ENCODE measurements at regions not wholly inside any gene's neighbourhood (a gene's known extent, or its start where the extent isn't known, plus 50 kb on each side); places are given as distances from the start of the nearest gene placed in this dataset.

DNA sequence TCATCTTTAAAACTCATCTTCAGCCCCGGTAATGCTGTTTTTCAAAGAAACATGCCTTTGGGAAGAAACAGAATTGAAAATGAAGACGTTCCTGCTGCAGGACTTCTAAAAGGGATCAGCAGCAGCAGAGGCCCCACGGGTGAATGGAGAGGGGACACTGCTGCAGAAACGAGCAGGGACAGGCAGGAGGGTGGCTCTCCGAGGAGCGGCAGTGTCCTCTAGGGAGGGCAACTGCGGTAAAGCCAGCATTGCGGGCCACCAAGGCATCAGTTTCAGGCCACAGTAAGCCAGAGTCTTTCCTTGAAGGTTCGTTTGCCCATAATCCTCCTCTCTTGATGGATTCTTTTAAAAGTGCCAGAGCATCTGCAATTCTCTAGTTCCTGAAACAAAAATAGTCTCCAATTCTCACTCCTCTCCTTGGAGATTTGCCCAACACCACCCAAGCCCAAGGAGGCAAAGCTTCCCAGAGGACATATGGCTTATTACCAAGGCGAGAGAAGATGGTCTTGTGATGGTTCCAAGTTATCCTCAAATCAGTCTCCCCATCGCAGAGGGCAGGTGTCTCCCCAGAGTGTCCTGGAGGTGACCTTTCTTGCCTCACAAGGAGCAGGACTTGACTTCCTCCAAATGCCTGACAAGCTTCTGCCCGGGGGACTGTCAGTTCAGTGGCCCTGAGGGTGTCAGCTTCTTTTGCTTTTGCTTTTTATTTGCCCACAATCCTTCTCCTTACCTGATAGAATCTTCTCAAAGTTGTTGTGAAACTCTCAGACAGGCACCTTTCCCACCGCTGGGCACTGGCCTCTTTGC, 341.1 kb upstream of the B3GAT1 start:
- DNase-seq (ENCODE audit: extremely low read depth, low read depth) = no peak
- TF ChIP-seq, protein P1, sequence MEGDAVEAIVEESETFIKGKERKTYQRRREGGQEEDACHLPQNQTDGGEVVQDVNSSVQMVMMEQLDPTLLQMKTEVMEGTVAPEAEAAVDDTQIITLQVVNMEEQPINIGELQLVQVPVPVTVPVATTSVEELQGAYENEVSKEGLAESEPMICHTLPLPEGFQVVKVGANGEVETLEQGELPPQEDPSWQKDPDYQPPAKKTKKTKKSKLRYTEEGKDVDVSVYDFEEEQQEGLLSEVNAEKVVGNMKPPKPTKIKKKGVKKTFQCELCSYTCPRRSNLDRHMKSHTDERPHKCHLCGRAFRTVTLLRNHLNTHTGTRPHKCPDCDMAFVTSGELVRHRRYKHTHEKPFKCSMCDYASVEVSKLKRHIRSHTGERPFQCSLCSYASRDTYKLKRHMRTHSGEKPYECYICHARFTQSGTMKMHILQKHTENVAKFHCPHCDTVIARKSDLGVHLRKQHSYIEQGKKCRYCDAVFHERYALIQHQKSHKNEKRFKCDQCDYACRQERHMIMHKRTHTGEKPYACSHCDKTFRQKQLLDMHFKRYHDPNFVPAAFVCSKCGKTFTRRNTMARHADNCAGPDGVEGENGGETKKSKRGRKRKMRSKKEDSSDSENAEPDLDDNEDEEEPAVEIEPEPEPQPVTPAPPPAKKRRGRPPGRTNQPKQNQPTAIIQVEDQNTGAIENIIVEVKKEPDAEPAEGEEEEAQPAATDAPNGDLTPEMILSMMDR (IDR thresholded peaks at IDR 0.05; ENCODE audit: low read depth, low read length) = no peak

DNA sequence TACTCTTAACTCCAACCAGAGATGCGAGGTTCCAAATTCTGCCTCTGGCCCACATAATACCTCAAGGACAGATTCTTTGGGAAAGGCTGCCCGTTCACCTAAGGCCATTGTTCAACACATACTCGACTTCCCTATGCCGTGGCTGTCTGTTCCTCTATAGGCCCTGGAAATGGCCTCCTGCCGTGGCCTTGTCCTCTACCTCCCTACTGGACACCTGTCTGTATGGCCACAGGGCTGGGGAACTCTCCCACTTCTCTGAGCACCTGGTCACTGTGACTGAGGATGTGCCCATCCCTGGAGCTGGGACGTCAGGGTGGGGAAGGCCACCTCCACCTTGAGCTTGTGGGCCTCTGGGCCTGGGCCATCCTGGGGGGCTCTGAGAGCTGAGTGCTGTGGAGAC, 340.5 kb upstream of the B3GAT1 start:
- TF ChIP-seq, protein P1 (IDR thresholded peaks at IDR 0.05; ENCODE audit: low read depth, low read length) = no peak
- no peak for DNase-seq (ENCODE audit: extremely low read depth, low read depth)

DNA sequence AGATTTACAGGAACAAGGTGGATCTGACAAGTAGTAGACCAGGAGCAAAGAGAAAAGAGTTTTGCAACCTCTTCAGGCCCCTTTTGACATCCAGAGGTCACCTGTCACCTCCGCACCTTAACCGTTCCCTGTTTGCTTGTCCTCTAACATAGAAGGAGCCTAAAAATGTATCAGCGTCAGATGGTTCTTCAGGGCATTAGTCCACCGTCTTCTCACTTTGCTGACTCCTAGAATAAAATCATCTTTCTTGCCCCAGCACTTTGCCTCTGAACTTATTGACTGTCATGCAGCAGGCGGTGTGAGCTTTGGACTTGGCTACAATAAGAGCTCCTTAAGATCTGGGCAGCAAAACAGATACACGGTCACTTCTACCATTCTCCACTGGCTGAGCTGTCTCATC, 339.7 kb upstream of the B3GAT1 start:
- TF ChIP-seq, protein P1 (IDR thresholded peaks at IDR 0.05; ENCODE audit: low read depth, low read length) = no peak
- no peak for DNase-seq (ENCODE audit: extremely low read depth, low read depth)

DNA sequence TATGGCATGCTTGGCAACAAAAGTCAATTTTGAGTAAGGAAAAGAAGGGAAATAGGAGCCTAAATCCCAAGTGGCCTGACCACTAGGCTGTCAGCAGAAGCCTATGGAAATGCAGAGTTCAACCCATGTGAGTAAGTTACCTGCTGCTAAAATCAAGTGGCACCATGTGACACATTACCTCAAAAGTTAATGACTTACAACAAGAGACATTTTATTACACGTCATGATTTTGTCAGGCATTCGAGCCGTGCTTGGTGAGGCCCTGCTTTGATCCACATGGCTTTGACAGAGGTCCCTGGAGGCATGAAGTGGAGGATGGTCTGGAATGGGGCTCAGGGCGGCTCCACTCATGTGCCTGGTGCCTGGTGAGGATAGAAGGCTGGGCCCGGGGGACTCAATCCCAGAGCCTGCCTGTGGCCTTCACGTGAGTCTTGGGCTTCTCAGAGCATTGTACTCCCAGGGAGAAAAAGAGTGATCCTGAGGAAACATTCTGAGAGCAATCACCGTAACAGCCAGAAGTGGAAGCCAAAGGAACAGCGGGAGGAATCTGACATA, 339.1 kb upstream of the B3GAT1 start:
- no peak for DNase-seq (ENCODE audit: extremely low read depth, low read depth)
- TF ChIP-seq, protein P1 (IDR thresholded peaks at IDR 0.05; ENCODE audit: low read depth, low read length) = no peak

DNA sequence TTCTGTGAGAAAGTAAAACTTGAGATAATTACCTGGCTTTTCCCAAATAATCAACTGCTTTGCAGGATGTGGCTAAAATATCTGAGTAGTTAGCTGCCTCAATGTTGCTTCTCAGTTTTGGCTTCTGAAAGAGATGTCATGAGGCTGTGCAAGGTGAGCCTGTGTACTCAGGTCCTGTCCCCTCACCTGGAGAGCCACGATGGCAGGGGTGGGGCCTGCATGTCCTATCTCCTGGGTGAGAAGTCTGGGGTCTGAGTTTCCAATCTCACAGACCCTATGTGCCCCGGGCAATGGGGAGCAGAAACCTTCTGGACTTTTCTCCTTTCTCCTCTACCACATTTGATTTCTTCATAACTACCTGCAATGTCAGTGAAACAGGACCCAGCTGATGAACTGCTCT, 338.6 kb upstream of the B3GAT1 start:
- TF ChIP-seq, protein P1 (IDR thresholded peaks at IDR 0.05; ENCODE audit: low read depth, low read length) = no peak
- no peak for DNase-seq (ENCODE audit: extremely low read depth, low read depth)

DNA sequence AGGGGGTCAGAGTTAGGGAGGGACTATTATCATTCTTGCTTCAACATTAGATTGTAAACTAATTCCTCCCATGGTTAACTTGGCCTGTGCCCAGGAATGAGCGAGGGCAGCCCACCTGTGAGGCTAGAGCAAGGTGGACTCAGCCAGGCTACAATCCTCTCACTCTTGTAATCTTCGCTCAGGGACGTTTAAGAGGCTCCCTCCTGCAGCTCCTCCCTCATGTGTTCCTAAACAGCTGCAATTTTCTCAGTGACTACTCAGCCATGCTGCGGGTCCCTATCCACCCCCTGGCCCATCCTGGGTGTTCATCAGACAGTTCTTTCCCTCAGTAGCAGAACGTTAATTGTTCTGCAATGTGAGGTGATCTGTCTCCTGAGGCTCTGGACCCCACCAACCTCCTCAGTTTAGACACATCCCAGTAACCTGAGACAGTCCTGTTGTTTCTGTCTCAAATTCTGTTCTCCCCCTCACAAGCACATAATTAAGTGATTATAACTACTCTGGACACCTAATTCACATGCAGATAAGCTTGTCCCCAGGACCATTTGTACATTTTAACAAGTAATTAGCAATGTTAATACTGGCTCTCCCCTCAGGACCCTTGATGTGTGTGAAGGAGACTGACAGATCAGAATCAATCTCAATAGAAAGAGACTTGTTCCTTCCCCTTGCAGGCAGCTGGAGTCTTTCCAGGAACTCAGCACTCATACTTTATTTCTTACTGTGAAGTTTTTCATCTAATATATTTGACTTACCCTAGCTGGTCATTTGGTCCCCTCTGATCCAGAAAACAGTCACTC, 337.2 kb upstream of the B3GAT1 start:
- DNase-seq (ENCODE audit: extremely low read depth, low read depth) = no peak
- TF ChIP-seq, protein P1 (IDR thresholded peaks at IDR 0.05; ENCODE audit: low read depth, low read length) = no peak

DNA sequence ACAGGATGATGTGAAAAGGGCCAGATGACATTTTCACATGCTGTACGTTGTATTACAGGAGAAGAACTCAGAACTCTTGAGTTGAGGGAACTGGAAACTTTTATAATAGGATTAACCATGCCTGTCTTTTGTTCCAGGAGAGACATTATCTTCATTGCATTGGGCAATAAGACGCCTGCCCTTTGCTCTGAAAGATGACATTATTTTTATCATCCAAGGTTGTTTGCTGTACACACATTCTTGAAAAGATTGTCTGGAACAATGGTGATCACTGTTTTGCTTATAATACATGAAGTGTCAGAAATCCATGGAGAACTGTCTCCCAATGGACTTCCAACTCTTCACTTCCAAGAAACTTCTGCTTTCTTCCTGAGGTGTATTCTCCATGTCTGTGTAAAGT, 334.6 kb upstream of the B3GAT1 start:
- no peak for DNase-seq (ENCODE audit: extremely low read depth, low read depth)
- TF ChIP-seq, protein P1 (IDR thresholded peaks at IDR 0.05; ENCODE audit: low read depth, low read length) = no peak
